ENCODE measurements at regions not wholly inside any gene's neighbourhood (a gene's known extent, or its start where the extent isn't known, plus 50 kb on each side); places are given as distances from the start of the nearest gene placed in this dataset.

DNA sequence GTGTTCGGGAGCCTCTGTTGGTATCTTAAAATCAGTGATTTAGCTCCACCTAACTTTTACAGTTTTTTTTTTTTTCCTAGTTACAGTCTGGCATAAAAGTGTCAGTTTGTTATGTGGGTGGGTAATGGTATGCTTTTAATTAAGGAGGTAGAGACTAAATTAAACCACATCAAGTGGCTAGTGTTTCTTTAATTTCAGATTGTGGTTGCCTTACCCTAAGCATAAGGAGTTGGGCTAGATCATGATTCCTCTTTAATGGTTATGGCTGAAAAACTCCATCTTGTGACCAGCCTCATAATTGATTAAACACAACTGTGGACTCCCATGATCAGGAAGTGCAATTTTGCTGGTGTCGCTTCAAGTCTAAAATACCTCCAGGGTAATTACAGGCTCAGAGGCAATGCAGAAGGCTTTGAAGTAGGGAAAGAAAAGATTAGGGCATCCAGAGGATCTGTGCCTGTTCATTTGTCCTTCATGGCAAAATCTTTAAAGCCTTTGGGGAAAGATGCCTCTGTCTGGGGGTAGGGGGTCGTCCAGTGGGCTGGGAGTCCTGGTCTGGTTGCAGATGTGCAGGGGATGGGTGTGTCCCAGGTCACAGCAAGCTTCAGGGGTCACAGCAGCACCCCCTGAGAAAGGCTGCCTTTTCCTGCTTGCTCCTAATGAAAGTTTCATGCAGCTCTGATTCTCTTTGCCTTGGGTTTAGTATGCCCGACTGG lies 579.2 kb downstream of the BCL11A start:
- no peak overlapping the region for H3K27ac Mint-ChIP-seq (ENCODE audit: unreplicated experiment)
- no peaks in the 10 kb centered on the region for H3K27me3 Mint-ChIP-seq (ENCODE audit: unreplicated experiment)
- H3K36me3 Mint-ChIP-seq (ENCODE audit: low read depth, unreplicated experiment) = no peaks in the 10 kb centered on the region
- TF ChIP-seq, protein P1, sequence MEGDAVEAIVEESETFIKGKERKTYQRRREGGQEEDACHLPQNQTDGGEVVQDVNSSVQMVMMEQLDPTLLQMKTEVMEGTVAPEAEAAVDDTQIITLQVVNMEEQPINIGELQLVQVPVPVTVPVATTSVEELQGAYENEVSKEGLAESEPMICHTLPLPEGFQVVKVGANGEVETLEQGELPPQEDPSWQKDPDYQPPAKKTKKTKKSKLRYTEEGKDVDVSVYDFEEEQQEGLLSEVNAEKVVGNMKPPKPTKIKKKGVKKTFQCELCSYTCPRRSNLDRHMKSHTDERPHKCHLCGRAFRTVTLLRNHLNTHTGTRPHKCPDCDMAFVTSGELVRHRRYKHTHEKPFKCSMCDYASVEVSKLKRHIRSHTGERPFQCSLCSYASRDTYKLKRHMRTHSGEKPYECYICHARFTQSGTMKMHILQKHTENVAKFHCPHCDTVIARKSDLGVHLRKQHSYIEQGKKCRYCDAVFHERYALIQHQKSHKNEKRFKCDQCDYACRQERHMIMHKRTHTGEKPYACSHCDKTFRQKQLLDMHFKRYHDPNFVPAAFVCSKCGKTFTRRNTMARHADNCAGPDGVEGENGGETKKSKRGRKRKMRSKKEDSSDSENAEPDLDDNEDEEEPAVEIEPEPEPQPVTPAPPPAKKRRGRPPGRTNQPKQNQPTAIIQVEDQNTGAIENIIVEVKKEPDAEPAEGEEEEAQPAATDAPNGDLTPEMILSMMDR (IDR thresholded peaks at IDR 0.05; ENCODE audit: unreplicated experiment) = no peak
- DNase-seq (ENCODE audit: low spot score) = no peak
- H3K4me1 Mint-ChIP-seq (ENCODE audit: unreplicated experiment) = peaks cover 5% of the 10 kb centered on the region
- no peaks in the 10 kb centered on the region for H3K9me3 Mint-ChIP-seq (ENCODE audit: unreplicated experiment)
- H3K4me3 Mint-ChIP-seq (ENCODE audit: unreplicated experiment) = no peak overlapping the region

- DNase-seq (ENCODE audit: low spot score) = no peak
- no peak overlapping the region for H3K27ac Mint-ChIP-seq (ENCODE audit: unreplicated experiment)
- no peaks in the 10 kb centered on the region for H3K4me1 Mint-ChIP-seq (ENCODE audit: unreplicated experiment)
- TF ChIP-seq, protein P1 (IDR thresholded peaks at IDR 0.05; ENCODE audit: unreplicated experiment) = no peak
- H3K27me3 Mint-ChIP-seq (ENCODE audit: unreplicated experiment) = no peaks in the 10 kb centered on the region
- no peak overlapping the region for H3K4me3 Mint-ChIP-seq (ENCODE audit: unreplicated experiment)
- no peaks in the 10 kb centered on the region for H3K9me3 Mint-ChIP-seq (ENCODE audit: unreplicated experiment)
- H3K36me3 Mint-ChIP-seq (ENCODE audit: low read depth, unreplicated experiment) = no peaks in the 10 kb centered on the region
Observed at GRCh38 chr2:59969161-59969560, 584.3 kb downstream of the BCL11A start.

DNA sequence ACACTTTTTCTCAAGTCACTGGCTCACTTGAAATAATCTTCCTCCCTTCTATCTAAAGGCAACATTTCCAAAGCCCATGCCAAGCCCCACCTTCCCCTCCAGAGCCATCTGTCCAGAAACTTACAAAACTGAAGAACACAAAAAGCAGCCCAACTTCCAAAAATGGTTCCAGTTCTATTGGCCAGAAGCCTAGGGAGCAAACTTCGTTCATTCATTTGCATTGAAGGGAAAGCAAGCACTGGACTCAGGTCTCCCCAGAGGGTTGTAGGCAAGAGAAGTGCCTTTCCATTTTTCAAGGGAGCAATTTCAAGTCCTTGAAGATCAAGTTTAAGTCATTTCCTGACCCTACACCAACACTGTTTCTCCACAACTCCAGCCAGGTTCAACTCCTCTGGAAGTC lies 585.0 kb downstream of the BCL11A start:
- H3K36me3 Mint-ChIP-seq (ENCODE audit: low read depth, unreplicated experiment) = no peaks in the 10 kb centered on the region
- no peak overlapping the region for H3K27ac Mint-ChIP-seq (ENCODE audit: unreplicated experiment)
- H3K4me1 Mint-ChIP-seq (ENCODE audit: unreplicated experiment) = no peaks in the 10 kb centered on the region
- no peak overlapping the region for H3K4me3 Mint-ChIP-seq (ENCODE audit: unreplicated experiment)
- H3K27me3 Mint-ChIP-seq (ENCODE audit: unreplicated experiment) = no peaks in the 10 kb centered on the region
- no peaks in the 10 kb centered on the region for H3K9me3 Mint-ChIP-seq (ENCODE audit: unreplicated experiment)
- DNase-seq (ENCODE audit: low spot score) = no peak
- TF ChIP-seq, protein P1 (IDR thresholded peaks at IDR 0.05; ENCODE audit: unreplicated experiment) = no peak

GRCh38 chr2:59967691-59968090 lies 585.8 kb downstream of the BCL11A start:
- TF ChIP-seq, protein P1 (IDR thresholded peaks at IDR 0.05; ENCODE audit: unreplicated experiment) = no peak

GRCh38 chr2:59963157-59963556 lies 590.3 kb downstream of the BCL11A start:
- no peak overlapping the region for H3K4me3 Mint-ChIP-seq (ENCODE audit: unreplicated experiment)
- no peak overlapping the region for H3K27ac Mint-ChIP-seq (ENCODE audit: unreplicated experiment)

More at GRCh38 chr2:59967691-59968090, 585.8 kb downstream of the BCL11A start:
- Mint-ChIP-seq H3K4me3 (ENCODE audit: unreplicated experiment) (no peak overlapping the region), H3K36me3 (ENCODE audit: low read depth, unreplicated experiment) (no peaks in the 10 kb centered on the region), H3K9me3 (ENCODE audit: unreplicated experiment) (no peaks in the 10 kb centered on the region), H3K4me1 (ENCODE audit: unreplicated experiment) (no peaks in the 10 kb centered on the region), H3K27me3 (ENCODE audit: unreplicated experiment) (no peaks in the 10 kb centered on the region), H3K27ac (ENCODE audit: unreplicated experiment) (no peak overlapping the region)
- no peak for DNase-seq (ENCODE audit: low spot score)

More at GRCh38 chr2:59963157-59963556, 590.3 kb downstream of the BCL11A start:
- H3K36me3 Mint-ChIP-seq (ENCODE audit: low read depth, unreplicated experiment) = no peaks in the 10 kb centered on the region
- no peak for DNase-seq (ENCODE audit: low spot score)
- TF ChIP-seq, protein P1 (IDR thresholded peaks at IDR 0.05; ENCODE audit: unreplicated experiment) = no peak
- H3K9me3 Mint-ChIP-seq (ENCODE audit: unreplicated experiment) = no peaks in the 10 kb centered on the region
- no peaks in the 10 kb centered on the region for H3K4me1 Mint-ChIP-seq (ENCODE audit: unreplicated experiment)
- H3K27me3 Mint-ChIP-seq (ENCODE audit: unreplicated experiment) = peaks cover 4% of the 10 kb centered on the region
